Epithelial cell of proximal tubule (primary cell): ENCODE measurements at regions not wholly inside any gene's neighbourhood (a gene's known extent, or its start where the extent isn't known, plus 50 kb on each side); places are given as distances from the start of the nearest gene placed in this dataset.

Experiments used
- DNase-seq: peaks from one replicate; pipeline ENCODE4 v3.0.0-alpha.2; 2011; ENCODE audit warnings: low read depth
- H3K4me3 ChIP-seq: 2 replicates; pipeline ENCODE4 v1.5.1; 2011; ENCODE audit warnings: low read depth, mild to moderate bottlenecking, low read length
- TF ChIP-seq, protein P1 (sequence below): conservative IDR thresholded peaks from 2 replicates; pipeline ENCODE4 v1.5.1; 2012; ENCODE audit warnings: low read depth, mild to moderate bottlenecking, low read length

DNA sequence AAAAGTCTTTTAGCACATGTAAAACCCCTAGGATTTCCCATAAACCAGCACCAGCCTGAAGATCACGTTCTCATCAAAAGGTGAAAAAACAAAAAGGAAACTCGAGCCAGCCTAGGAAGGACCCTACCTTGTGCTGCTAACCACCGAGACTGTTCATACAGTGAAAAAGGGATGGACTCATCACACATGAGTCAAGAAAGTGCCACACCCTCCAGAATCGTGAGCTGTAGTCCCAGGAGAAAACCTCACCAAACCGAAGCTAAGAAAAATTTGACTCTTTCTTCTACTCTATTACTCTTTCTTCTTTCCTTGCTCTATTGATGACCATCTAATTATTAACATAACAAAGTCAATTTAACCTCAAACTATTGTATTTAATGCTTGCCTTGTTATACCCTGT, 124.8 kb upstream of the USP9Y start:
- no peak for DNase-seq
- no peak overlapping the region for H3K4me3 ChIP-seq
- TF ChIP-seq, protein P1, sequence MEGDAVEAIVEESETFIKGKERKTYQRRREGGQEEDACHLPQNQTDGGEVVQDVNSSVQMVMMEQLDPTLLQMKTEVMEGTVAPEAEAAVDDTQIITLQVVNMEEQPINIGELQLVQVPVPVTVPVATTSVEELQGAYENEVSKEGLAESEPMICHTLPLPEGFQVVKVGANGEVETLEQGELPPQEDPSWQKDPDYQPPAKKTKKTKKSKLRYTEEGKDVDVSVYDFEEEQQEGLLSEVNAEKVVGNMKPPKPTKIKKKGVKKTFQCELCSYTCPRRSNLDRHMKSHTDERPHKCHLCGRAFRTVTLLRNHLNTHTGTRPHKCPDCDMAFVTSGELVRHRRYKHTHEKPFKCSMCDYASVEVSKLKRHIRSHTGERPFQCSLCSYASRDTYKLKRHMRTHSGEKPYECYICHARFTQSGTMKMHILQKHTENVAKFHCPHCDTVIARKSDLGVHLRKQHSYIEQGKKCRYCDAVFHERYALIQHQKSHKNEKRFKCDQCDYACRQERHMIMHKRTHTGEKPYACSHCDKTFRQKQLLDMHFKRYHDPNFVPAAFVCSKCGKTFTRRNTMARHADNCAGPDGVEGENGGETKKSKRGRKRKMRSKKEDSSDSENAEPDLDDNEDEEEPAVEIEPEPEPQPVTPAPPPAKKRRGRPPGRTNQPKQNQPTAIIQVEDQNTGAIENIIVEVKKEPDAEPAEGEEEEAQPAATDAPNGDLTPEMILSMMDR, result no peak

DNA sequence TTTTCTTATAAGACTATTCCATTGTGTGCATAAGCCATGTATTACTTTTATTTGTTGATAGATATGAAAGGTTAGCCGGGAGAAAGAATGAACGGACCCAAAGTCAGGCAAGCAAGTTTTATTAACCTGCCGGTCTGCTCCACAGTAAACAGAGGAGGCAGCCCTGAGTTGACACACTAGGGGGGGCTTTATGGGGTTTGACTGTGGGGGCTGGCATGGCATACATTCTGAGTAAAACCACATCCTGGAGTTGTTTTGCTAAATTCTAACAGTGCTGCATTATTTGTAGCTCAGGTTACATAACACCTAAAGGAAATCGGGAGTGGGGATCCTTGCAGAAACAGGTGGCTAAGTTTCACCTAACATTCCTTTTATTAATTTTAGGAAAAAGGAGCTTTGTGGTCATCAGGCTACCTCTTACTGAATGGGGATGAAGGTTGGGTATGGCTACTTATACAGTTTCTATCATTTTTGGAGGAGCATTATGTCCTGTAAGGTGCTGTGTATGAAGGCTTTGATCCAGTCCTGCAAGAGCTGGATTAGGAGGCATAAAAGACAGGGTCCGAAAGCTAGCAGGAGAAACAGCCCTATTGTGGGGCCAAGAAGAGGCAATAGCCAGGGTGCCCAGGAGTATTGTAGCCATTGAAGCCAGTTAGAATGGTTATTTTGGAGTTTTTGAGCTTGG, 107.4 kb upstream of the USP9Y start:
- TF ChIP-seq, protein P1, result no peak
- no peak overlapping the region for H3K4me3 ChIP-seq
- DNase-seq, result no peak

DNA sequence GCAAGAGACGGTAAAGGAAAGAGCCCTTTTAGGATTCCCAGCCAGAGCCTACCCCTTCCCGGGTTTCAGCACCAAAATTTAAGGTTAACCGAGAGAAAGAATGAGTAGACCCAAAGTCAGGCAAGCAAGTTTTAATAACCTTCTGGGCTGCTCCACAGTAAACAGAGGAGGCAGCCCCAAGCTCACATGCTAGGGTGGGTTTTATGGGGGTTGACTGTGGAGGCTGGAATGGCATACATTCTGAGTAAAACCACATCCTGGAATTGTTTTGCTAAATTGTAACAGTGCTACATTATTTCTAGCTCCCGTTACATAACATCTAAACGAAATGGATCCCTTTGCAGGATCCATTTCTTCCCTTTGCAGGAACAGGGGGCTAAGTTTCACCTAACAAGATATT, 102.2 kb upstream of the USP9Y start:
- TF ChIP-seq, protein P1, result no peak
- no peak for DNase-seq
- no peak overlapping the region for H3K4me3 ChIP-seq

DNA sequence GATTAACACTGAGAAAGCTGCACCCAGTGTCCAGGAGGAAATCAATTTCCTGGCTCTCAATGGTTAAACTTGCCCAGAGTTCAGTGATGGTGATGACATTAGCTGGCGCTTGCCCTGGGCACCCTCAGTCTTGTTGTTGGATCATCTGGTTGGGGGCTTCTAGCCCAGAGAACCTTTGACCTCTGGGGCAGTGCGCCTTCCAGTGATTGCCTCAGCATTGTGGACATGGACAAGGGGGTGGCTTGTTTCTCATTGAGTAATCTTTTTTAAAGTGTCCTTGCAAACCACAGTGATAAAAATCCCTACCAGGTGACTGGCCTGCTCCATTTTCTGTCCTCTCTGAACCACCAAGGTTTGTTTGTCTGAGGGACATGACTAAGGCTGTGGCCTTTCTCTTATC, 95.6 kb upstream of the USP9Y start:
- DNase-seq, result no peak
- TF ChIP-seq, protein P1, result no peak
- no peak overlapping the region for H3K4me3 ChIP-seq

DNA sequence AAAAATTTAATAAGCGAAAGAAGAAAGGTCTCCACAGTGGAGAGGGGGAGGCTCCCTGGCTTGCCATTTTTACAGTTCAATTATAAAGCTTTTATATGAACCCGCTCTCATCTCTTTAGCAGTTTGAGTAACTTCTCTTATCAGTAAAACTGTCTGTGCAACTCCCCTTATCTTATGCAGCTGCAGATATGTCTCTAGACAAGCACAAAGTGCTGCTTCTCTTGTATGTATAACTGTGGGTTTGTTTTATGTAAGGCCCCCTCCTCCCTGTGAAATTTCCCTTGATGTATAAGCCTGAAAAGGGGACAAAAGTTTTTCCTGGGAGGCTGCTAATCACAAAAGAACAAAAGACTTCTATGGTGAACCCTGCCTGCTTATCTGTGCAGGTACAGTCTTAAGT, 90.2 kb upstream of the USP9Y start:
- TF ChIP-seq, protein P1, result no peak
- H3K4me3 ChIP-seq, result no peak overlapping the region
- DNase-seq, result no peak

DNA sequence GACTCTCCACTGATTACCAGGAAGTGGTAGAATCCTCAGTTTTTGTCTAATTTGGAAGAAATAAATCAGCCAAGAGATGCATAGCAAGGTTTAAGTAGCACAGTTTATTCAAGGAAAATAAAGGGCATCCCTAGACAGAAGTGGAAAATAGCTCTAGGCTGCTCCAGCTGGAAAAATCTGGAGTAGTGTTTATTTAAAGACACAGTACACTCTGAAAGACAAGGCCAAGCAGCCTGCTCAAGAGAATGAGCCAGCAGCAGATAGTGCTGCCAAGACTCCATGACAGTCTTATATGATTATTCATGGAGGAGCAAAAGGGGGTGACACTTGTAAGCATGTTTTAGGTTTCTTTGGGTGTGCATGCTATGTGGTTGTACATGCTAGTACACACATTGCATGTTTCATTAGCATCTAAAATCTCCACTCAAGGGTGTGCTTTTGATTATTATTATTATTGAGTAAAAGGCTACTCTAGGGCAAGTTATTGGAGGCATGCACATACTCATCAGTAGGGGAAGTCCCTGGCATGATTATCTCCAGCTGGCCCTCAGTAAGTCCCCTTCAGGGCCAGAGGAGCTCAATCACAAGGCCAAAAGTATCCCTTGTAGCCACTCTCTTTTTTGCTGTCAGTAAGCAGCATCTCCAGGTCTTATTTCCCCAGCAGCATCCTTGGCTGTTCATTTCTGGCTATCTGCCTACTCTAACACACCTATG, 85.1 kb upstream of the USP9Y start:
- H3K4me3 ChIP-seq, result no peak overlapping the region
- no peak for DNase-seq
- TF ChIP-seq, protein P1, result no peak
